Cardiac fibroblast (primary cell): ENCODE measurements at regions not wholly inside any gene's neighbourhood (a gene's known extent, or its start where the extent isn't known, plus 50 kb on each side); places are given as distances from the start of the nearest gene placed in this dataset.
"Not testable (repeated sequence)": the region's sequence is repeated elsewhere in the genome, so short reads cannot be mapped to it uniquely, and the experiment has no call there.

Experiments
- DNase-seq, 2 donors: peaks; one replicate each; pipeline versions ENCODE4 v3.0.0 to v3.0.0-alpha.2; 2010; ENCODE audit warnings: low read depth in 2 of 2
- H3K4me3 ChIP-seq, 2 donors: replicated peaks in 1 of 2; 1 replicate in 1 of 2; 2 replicates in 1 of 2; pipeline ENCODE4 v1.5.1; 2011; ENCODE audit warnings: low read depth in 2 of 2, low read length in 2 of 2, mild to moderate bottlenecking in 2 of 2, moderate library complexity in 1 of 2
- CTCF ChIP-seq: IDR thresholded peaks from one replicate; pipeline ENCODE4 v1.5.1; 2011; ENCODE audit warnings: low read depth, mild to moderate bottlenecking, low read length, inconsistent platforms

- DNase-seq: no peak
- TF ChIP-seq CTCF: no peak
- H3K4me3 ChIP-seq: no peak overlapping the region
Observed at GRCh38 chr1:73306899-73307555, 890.9 kb downstream of the LRRIQ3 start.

- no peak for DNase-seq
- TF ChIP-seq CTCF: no peak
- H3K4me3 ChIP-seq: no peak overlapping the region
Observed at GRCh38 chr1:73273886-73274285, 924.1 kb downstream of the LRRIQ3 start.

DNA sequence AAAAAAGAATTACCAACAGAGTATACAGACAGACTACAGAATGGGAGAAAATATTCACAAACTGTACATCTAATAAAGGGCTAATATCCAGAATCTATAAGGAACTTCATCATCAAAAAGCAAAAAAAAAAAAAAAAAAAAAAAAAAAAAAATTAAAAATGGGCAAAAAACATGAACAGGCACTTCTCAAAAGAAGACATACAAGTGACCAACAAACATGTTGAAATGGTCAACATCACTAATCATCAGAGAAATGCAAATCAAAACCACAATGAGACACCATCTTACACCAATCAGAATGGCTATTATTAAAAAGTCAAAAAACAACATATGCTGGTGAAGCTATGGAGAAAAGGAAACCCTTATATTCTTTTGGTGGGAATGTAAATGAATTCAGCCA, 952.8 kb downstream of the LRRIQ3 start:
- not testable (repeated sequence) for DNase-seq, H3K4me3 ChIP-seq

- H3K4me3 ChIP-seq: no peak overlapping the region
- no peak for DNase-seq
- no peak for TF ChIP-seq CTCF
Observed at GRCh38 chr1:73218995-73219546, 936.7 kb upstream of the NEGR1 start.

DNA sequence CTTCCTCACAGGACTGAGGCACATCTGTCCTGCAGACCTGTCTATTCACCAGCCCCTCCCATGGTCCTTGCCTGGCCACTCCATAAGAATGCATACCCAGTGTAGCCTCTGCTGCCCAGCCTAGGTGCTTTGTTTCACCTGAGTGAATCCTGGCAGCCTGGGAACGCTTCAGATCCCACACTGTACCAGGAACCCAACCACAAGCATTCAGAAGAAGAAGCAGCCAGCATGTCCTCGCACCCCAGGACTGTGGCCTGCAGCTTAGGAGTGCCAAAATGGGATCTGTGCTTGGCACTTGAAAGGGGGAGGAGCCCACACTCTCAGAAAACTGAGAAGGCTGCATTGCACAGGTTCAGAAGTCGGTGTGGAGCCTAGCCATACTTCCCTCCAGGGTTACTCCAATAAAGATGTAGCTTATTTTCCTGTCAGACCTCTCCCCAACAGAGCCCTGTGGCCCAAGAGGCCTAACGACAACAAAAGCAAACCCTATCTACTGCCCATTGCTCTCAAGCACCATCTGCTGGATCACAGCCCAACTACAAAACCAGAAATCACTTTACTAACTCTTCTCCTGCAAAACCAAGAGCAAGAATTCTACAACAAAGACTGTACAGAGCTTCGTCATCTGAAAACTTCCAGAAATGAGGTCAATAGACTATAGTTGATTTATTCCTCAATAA, 923.1 kb upstream of the NEGR1 start:
- no peak for TF ChIP-seq CTCF
- DNase-seq: no peak
- no peak overlapping the region for H3K4me3 ChIP-seq

- DNase-seq: no peak
- no peak overlapping the region for H3K4me3 ChIP-seq
- TF ChIP-seq CTCF: no peak
Observed at GRCh38 chr1:73197972-73198371, 915.6 kb upstream of the NEGR1 start.

DNA sequence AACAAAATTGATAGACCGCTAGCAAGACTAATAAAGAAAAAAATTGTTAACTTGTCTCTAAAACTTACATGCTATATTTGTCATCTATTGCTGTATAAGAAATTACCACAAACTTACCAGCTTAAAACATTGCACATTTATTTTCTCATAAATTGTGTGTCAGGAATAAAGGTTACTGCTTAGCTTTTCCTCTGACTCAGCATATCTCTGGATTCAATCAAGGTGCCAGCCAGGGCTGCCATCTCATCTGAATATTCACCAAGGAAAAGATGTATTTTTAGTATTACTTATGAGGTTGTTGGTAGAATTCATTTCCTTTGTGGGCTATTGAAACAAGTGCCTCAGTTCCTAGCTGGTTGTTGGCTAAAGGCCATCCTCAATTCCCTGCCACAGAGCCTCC, 912.6 kb upstream of the NEGR1 start:
- H3K4me3 ChIP-seq: no peak overlapping the region
- no peak for DNase-seq
- no peak for TF ChIP-seq CTCF

GRCh38 chr1:73183581-73183980, 901.2 kb upstream of the NEGR1 start:
- not testable (repeated sequence) for DNase-seq, H3K4me3 ChIP-seq
